HG03108 (cell line): ENCODE measurements at regions not wholly inside any gene's neighbourhood (a gene's known extent, or its start where the extent isn't known, plus 50 kb on each side); places are given as distances from the start of the nearest gene placed in this dataset.

ENCODE experiments used
- ATAC-seq: cut with Tn5 transposase; IDR thresholded peaks from one replicate; pipeline ENCODE4 v1.9.1; 2021; ENCODE audit warnings: moderate library complexity; ENCODE audit not compliant: unreplicated experiment

DNA sequence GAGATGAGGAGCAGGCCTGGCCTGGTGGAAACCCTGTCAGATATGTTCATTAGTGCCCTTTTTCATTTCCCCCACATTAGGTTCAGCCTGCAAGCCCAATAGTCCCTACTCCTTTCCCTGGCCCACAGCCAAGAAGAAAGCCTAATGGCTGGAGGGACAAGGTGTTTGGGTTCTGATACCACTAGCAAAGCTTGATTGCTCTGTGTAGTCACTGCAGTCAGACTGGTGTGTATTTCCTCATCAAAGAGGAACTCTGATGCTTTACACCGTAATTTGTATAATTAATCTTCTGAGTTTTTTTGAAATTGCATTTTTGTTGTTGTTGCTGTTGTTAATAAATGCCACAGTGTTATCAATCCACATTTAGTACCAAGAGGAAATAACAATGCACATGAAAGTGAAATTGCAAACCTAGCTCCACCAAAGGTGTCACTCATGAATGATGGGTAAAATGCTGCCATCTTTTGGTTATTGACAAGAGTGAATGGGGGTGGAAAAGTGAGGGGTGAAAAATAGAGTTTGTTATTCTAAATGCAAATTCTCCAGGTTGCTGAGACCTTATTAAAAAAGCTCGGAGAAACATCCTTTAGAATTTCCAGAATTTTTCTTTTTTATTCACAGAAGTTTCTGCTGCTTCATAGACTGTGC is 320.2 kb upstream of the POU3F2 start:
- ATAC-seq: no peak

DNA sequence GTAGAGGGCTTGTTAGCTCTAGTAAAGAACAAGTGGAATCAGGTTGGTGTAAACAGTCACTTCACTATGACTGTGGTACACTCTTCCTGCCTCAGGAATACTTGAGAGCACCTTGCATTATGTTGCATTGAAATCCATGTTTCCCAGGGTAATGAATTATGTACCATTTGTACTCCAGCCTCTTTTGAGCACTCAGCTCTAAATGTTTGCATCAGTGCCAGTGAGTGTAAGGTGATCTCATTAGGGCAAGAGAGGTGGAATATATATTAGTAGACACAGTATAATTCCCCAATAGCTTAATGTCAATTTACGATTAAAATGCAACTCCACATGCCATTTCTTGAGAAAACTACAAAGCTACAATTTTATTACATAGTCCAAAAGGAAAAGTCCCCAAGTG is 319.6 kb upstream of the POU3F2 start:
- ATAC-seq: no peak

- no peak for ATAC-seq
These were observed 318.2 kb upstream of the POU3F2 start for GRCh38 chr6:98516206-98516605.

GRCh38 chr6:98516866-98517265 is 317.5 kb upstream of the POU3F2 start:
- ATAC-seq: no peak

GRCh38 chr6:98525860-98526259 is 308.5 kb upstream of the POU3F2 start:
- no peak for ATAC-seq

GRCh38 chr6:98526465-98526864 is 307.9 kb upstream of the POU3F2 start:
- no peak for ATAC-seq

DNA sequence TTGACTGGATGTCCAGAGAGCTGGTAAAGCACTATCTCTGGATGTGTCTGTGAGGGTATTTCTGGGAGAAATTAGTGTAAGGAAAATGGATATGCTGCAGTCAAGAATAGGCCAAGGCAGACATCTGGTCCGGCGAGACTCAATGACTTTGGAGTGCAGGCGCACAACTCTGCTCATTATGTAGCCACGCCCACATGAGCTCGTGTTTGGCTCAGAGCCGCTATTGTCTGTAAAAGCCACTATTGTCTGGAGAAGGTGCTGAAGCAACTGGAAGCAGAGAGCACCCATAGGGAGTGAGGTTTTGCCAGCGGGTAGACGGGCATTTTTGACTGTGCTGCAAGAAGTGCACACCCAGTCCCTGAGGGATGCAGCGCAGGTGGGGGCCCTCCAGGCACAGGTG is 305.0 kb upstream of the POU3F2 start:
- no peak for ATAC-seq

GRCh38 chr6:98530732-98531131 is 303.6 kb upstream of the POU3F2 start:
- no peak for ATAC-seq

DNA sequence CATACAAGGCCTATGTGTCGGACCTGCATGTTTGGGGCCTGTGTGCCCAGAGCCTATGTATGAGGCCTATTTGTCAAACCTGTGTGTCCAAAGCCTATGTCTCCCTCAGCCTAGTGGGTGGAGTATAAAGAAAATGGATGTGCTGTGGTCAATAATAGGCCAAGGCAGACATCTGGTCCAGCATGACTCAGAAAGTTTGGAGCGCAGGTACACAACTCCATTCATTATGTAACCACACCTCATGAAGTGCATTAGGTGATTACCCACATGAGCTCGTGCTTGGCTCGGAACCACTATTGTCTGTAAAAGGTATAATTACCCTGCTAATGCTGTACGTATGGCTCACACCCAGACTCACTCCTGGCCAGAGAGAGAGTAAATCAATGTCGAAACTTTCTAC is 302.4 kb upstream of the POU3F2 start:
- no peak for ATAC-seq

DNA sequence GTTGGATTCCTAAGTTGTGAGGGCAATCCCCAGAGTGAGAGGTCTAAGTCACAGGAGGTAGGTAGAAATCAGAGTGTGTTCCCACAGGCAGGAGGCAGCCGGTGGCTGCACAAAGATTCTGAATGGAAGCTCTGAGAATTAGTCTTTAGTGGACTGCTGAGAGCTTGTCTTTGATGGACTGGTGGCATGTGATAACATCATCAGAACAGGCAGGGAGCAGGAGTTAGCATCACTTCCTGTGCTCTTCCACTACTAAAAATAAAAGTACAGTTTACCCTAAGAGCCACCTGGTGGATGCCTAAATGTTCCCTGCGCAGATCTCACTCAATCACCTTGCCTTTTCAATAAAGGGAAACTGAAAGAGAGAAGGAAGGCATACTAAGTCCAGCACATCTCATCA is 294.6 kb upstream of the POU3F2 start:
- ATAC-seq: no peak

GRCh38 chr6:98546376-98546775 is 288.0 kb upstream of the POU3F2 start:
- ATAC-seq: no peak

- no peak for ATAC-seq
These were observed 287.2 kb upstream of the POU3F2 start for GRCh38 chr6:98547151-98547550.

GRCh38 chr6:98547634-98548033 is 286.7 kb upstream of the POU3F2 start:
- ATAC-seq: no peak

DNA sequence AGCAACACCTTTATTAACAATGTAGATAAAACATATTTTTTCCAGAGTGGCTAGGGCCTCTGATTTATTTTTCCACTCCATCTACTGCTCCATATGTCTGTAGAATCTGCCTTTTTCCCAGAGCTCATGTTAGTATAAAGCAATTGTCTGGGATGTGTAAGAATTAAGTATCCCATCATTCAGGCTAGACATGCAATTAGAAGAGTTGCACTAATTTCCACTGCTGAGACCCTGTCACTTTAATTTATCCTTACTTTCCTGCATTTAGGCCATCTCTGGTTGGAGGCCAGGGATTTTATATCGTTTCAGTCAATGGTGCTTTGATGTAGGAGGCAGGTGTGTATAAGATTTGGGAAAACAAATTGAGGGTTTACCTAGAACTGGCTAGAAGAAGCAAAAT is 286.1 kb upstream of the POU3F2 start:
- ATAC-seq: no peak

- ATAC-seq: no peak
These were observed 274.0 kb upstream of the POU3F2 start for GRCh38 chr6:98560418-98560817.

GRCh38 chr6:98560841-98561240 is 273.5 kb upstream of the POU3F2 start:
- no peak for ATAC-seq

- ATAC-seq: no peak
These were observed 268.2 kb upstream of the POU3F2 start for GRCh38 chr6:98566126-98566525.

DNA sequence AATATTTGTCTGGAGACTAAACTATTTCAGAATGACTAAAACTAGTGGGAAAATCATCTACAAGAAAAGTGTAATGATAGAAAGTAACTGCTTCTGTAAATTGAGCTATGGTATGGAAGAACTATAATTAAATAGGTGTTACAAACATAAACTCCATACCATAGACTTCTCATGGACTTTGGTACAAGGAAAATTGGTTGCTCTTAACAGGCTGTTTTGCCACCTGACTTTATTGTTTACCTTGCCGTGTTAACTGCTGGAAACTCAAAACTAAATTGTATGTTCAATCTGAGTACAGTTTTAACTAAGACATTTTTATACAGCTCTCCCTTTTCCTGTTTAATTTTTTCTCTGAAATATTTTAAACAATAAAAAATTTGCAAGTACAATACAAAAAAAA is 261.8 kb upstream of the POU3F2 start:
- ATAC-seq: no peak

- no peak for ATAC-seq
These were observed 259.4 kb upstream of the POU3F2 start for GRCh38 chr6:98574984-98575383.

- no peak for ATAC-seq
These were observed 257.6 kb upstream of the POU3F2 start for GRCh38 chr6:98576791-98577190.

GRCh38 chr6:98578016-98578415 is 256.4 kb upstream of the POU3F2 start:
- ATAC-seq: no peak

DNA sequence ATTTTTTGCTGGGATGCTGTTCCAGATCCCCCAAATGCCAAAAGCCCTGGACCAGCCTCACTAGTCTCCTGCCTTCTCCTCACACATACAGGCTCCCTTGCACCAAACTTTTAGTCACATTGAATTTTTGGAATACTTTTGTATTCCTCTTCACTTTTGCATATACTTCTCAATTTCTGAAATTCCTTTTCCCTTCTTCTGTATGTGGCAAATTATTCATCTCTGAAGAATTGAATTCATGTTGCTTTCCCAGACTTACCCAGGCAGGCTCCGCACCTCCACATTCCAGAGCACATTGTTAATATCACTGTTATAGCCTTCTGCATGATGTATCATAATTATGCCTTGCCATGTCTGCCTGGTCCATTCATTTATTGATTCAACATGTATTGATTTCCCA is 255.3 kb upstream of the POU3F2 start:
- ATAC-seq: no peak

DNA sequence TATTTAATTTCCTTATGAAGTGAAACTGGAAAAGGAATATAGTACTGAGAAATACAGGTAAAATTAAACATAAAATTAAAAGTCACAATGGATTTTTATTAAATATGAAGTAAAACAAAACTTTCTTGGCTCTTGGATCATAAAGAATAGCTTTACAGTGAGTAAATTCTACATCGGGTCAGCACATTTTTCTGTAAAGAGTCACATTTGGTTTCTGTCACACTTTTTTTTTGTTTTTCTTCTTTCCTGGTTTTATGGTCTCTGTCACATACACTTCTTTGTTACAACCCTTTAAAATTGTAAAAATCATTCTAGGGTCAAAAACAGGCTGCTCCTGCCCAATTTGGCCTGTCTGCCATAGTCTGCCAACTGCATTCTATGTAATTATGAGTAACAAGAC is 254.4 kb upstream of the POU3F2 start:
- no peak for ATAC-seq

GRCh38 chr6:98581705-98582104 is 252.7 kb upstream of the POU3F2 start:
- no peak for ATAC-seq
